MM.1S (cell line): ENCODE measurements at regions not wholly inside any gene's neighbourhood (a gene's known extent, or its start where the extent isn't known, plus 50 kb on each side); places are given as distances from the start of the nearest gene placed in this dataset.

Experiments
- CTCF ChIP-seq: fragments of 300-600 bp; sonication (generic); IDR thresholded peaks from 2 replicates; pipeline ENCODE4 v1.5.1; 2016; ENCODE audit warnings: antibody characterized with exemption, low read length, mixed read lengths
- EZH2phosphoT487 ChIP-seq: fragments of 300-600 bp; sonication (generic); IDR thresholded peaks from 2 replicates; pipeline ENCODE4 v1.6.1; 2018; ENCODE audit warnings: antibody characterized with exemption, low read length

- TF ChIP-seq CTCF (no peak), EZH2phosphoT487 (no peak)
These were observed 192.0 kb downstream of the CDH7 start for GRCh38 chr18:65942854-65943253.
